G401.6 (cell line): ENCODE measurements at regions not wholly inside any gene's neighbourhood (a gene's known extent, or its start where the extent isn't known, plus 50 kb on each side); places are given as distances from the start of the nearest gene placed in this dataset.

Experiments
- FAIRE-seq: peaks from 2 replicates; lab custom pipeline; 2012; peaks lifted over from hg19 to GRCh38; lab: Jason Lieb, UNC

DNA sequence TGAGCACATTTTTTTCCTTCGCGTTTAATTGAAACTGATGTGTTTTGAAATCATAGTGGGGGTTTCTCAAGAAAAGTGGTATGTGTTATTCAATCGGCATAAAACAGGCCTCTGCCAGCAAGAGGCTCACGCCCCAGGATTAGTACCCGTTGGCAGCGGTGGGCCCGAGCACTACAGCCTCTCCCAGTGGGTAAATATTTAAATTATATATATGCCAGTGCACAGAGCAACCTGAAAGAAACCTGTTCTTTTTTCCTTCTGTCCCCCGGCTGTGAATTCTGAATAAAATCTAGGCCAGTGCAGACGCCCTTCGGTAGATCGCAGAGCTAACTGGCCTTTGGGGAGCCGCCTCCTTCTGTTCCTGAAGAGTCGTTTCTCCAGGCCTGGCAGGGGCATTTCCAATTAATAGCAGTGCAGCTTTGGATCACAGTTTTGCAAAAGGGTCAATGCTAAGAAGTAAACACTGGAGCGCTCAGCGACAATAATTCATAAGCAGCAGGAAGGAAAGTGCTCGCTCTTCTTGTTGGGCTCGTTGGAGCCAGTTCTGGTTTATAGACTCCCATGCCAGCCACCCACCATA, 202.8 kb upstream of the SALL3 start:
- no peak for FAIRE-seq

DNA sequence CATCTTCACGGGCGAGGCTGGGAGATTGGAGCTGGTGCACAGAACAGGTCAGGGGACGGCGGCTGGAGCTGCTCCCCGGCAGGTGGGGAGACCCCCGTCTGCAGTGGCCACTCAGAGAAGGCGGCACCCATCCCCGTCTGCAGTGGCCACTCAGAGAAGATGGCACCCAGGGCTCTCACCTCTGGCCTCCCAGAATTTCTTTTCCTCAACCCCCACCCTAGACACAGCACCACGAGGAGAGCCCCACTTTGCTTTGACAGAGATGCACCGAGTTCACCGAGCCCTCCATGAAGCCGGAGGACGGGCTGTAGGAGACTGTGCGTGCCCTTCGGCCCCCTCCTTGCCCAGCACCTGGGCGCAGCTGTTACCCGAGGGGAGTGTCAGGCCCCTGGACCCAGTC, 201.6 kb upstream of the SALL3 start:
- no peak for FAIRE-seq

DNA sequence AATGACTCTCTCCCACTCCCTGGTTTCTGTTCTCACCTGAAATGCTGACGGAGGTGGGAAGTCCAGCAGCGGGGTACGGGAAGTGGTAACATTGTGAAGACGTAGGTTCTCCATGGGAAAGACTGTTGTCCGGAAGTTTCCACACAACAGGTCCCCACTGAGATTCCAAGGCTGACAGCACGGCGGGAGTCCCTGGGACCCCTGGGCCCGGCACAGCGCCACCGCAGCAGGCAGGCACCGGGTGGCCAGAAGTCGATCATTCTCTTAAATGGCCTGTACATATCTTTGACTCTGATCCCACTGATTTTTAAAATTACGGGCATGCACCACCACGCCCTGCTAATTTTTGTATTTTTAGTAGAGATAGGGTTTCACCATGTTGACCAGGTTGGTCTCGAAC, 201.0 kb upstream of the SALL3 start:
- no peak for FAIRE-seq

DNA sequence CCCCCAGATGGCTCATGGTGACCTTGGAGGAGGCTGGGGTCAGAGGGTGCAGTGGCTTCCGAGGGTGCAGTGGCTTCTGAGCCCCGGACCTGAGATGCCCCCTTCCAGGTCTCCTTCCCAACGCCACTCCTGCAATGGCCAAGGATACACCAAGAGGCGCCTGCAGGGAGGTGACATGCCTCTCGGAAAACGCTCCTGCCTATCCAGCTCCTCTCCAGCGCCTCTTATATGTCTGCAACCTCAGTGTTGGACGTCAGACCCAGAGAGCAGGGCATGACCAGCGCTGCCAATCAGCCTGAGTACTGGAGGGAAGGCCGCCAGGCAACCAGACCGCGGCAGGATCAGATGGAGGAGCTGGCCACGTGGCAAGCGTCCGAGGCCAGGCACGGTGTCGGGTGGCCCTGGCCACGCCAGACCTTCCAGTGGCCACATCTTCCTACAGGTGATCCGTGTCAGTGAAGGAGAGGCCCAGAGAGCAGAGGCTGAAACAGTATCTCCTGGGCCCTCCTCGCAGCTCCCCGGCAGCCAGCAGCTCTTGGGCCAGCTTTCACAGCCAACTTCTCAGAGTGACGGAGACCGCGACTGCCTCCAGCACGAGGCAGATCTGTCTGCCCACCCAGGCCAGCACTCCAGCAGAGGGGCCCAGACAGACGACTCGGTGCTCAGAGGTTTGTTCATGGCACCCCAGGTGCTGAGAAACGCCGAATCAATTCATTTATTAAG, 199.5 kb upstream of the SALL3 start:
- FAIRE-seq: no peak

DNA sequence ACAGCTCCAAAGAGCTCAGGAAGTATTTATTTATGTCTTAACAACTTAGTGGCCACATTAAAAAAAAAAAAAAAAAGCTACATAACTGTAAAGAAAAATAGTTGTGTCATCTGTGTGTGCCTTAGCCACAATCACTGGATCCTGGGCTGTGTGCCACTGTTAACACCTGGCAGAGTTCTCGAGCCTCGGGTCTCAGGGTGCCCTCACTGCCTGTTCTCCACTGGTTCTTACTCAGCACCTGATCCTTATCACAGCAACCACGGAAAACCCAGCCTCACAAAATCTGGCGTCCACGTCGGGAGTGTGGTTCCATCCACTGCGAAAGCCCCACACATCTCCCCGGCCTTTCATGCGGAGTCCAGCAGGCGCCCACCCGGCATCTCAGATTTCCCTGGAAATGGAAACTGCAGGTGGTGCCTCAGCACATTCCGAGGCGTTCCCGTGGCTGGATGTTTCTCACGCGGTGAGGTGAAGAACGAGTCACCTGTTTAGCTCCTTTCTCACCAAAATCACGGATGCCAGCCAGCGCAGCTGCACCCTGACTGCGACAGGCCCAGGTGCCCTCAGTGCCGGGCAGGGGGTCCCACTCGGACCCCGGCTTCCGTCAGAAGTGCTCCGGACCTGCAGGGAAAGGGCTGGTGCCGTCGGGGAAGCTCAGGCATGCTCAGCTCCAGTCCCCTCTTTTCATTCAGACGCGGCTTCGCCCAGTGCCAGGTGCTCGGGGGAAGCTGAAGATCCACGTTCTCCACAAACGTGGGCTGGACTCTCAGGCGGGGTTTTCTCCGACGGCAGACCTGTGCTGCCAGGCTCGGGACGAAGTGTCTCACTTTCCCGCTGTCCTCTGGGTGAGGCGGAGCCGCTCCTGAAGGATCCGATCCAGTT, 198.7 kb upstream of the SALL3 start:
- FAIRE-seq: no peak

DNA sequence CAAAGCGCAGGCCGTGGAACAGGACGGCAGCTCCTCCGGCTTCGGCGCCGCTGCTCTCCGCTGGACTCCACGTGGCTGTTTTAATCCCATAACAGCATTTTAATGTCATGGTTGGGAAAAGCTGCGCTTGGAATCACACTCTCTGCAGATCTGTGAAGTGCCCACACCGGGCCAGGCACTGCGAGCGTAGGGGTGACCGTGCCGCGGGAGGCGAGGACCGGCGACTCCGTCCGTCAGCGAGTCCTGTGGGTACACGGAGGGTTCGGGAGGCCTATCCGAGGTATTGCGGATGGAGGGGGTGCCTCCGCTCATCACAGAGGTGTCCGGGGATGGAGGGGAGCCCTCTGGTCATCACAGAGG, 198.0 kb upstream of the SALL3 start:
- no peak for FAIRE-seq

DNA sequence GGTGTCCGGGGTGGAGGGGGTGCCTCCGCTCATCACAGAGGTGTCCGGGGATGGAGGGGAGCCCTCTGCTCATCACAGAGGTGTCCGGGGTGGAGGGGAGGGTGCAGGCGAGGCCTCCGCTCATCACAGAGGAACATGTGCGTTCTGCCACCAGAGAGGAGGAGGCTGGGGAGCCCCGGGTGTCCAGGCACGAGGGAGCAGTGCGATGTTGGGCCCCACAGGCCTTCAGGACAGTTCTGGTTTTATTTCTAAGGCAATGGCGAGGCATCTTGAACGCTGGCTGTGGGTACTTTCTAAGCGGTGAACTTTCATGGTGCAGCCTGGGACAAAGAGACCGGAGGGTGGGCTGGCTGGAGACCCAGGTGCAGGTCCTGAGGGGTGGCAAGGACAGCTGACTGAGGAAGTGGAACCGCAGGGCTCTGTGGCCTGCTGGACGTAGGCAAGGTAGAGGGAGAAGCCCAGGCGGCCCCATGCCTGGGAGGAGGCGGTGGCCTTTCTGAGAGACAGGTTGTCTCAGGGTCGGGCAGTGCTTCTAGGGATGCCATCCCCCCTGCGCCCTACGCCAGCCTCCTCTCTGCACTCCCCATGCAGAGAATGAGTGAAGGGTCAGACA, 196.6 kb upstream of the SALL3 start:
- no peak for FAIRE-seq

DNA sequence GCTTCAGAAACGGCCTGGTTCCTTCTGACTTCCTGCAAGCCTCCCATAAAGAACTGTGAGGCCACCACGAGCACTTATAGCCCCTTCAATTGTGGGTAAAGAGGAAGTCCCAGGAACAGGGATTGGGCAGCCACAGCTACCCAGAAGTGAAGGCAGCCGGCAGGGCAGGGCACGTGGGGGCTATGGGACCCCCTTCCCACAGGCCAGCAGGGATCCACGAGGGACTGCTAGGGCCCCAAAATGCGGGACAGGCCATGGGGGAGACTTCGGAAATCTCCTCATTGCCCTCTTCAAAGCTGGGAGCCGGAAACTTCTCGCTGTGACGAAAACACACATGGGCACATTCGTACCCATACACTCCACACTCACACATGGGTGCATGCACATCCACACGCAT, 196.1 kb upstream of the SALL3 start:
- FAIRE-seq: no peak

DNA sequence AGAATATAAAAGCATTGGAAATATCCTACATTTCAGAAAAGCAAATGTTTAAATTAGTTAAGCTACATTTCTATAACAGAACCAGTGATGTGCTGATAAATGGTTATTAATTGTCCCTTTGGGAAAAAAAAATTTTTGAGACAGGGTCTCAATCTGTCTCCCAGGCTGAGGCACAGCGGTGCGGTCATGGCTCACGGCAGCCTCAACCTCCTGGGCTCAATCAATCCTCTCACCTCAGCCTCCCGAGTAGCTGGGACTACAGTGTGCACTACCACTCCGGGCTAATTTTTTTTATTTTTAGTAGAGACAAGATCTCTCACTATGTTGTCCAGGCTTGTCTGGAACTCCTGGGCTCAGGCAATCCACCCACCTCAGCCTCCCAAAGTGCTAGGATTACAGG, 194.8 kb upstream of the SALL3 start:
- FAIRE-seq: no peak

DNA sequence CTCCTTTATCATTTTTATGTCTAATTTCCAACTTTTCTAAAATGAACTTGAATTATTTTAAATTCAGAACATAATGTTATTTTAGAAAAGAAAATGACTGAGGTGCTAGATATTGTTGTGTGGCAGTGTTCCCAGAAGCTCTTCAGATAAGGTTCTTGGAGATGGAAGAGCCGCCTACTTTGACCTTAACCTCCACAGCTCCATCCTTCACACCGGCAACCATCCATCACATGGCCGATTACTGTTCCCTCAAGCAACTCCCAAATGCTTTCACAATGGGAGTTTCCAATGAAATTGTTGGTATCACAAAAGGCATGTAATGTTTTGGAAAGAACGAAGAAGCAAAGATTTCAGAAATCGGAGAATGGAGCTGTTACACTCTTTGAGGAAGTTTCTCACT, 193.9 kb upstream of the SALL3 start:
- FAIRE-seq: no peak

DNA sequence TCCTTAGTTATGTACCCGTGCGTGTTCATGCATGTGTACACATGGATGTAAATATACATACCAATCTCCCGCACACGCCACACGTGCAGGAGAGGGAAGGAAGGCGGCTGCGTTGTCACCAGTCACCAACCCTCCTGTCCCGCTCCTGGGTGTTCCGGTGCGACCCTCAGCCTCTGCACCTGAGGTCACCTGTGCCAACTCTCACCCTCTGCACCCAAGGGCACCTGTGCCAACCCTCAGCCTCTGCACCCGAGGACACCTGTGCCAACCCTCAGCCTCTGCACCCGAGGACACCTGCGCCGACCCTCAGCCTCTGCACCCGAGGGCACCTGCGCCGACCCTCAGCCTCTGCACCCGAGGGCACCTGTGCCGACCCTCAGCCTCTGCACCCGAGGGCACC, 192.8 kb upstream of the SALL3 start:
- no peak for FAIRE-seq

DNA sequence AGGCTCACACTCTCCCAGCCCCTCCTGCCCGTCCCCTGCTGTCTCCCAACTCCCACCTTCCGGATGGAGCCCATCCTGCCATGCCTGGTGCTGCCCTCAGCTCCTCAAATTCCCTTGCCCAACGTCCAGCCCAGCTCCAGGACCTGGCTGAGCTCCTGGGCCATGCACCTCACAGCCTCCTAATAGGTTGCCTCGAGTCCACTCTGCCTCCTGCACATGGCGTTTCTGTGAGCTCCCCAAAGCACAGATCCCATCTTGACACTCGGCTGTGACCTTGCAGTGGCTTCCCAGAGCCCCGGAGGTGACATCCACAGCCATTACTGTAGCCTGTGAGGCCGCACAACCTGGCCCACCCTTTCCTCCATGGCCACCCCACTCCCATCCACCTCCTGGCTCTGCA, 191.9 kb upstream of the SALL3 start:
- FAIRE-seq: no peak

DNA sequence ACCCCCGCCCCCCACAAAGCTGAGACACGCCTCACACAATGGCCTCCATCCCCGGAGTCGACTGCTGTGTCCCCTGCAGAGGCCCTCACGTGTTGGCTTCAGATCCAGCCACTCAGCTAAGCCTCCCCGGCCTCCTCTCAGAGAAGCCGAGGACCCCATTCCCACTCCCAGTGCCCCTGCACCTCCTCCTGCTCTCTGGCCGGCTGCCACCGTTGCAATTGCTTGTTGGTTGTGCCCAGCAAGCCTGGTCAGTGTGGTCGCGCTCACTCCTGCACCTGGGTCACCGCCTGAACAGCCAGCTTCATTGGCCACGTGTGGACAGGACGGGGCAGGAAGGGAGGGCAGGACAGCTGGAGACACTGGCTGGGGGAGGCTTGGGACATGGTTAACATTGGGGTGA, 191.5 kb upstream of the SALL3 start:
- FAIRE-seq: no peak

DNA sequence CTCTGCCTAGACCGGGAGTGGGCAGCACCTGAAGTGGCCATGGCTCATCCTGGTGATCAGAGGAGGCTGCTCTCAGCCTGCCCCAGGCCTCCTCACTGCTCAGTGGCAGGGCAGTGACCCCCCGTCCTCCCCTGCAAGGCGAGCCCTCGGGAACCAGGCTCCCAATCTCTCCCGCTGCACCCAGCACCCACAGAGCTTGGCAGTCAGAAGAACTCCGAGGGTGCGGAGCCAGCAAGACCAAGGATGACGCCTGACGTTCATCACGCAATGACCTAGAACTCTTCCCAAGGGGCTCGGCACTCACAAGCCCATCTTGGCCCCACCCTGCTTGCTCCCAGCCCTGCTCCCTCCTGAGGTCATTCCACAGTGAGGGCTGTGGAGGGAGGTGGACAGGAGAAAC, 189.8 kb upstream of the SALL3 start:
- no peak for FAIRE-seq

DNA sequence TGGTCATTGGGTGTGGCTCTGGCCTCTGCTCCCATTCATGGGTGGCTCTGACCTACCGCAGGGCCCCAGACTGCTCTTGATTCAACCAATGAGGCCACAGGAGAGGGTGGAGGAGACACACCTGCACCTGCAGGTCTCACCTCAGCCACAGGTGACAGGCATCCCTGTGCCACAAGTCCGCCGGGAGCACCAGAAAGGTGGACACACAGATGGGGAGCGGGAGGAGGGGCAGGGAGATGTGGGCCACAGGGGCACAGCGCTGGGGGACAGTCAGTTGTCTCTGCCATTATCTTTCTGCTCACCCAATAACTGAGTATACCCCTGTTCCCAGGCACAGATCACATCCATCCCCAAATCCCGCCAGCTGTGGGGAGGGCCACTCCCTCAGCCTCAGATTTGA, 189.1 kb upstream of the SALL3 start:
- FAIRE-seq: no peak

DNA sequence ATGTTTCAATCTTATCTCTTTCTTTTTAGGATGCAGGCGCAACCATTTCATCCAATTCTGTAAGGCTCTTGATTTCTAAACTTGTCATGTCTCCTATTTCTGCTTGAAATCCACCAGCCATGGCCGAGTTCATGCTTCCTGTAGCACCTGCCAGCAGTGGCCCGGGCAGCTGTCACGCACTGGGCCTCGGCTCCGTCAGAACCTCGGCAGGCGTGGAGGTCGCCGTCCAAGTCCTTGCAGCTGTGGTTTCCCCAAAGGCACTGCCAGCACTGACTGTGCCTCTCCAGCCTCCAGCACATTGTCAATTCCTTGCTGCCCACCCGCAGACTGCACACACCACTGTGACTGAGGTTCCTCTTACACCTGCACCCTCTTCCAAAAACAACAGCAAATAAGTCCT, 188.7 kb upstream of the SALL3 start:
- FAIRE-seq: no peak

DNA sequence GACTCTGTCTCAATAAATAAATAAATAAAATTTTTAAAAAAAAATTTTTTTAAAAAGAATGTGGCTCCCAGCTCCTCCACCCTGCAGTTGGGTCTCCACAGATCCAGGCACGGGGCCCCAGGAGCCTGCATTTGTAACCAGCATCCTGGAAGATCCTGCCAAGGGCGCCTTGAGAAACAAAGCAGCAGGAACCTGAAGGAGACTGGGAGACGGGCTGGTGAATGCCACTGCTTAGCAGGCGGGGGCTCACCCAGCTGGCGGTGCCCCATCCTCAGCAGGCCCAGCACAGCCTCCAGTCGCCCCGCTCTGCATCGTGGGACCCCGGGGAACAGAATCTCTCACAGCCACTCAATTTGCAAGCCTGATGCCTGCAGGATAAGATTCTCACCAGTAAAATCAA, 187.5 kb upstream of the SALL3 start:
- FAIRE-seq: no peak

DNA sequence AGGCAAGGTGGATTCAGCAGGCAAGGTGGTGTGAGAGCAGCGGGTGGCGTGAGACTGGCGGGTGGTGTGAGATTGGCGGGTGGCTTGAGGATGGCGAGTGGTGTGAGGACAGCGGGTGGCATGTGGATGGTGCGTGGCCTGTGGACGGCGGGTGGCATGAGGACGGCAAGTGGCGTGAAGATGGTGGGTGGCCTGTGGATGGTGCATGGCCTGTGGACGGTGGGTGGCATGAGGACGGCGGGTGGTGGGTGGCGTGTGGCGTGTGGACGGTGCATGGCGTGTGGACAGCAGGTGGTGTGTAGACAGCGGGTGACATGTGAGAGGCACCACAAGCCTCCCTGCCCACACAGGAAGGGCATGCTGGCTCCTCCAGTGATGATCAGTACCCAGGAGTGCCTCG, 186.9 kb upstream of the SALL3 start:
- no peak for FAIRE-seq

DNA sequence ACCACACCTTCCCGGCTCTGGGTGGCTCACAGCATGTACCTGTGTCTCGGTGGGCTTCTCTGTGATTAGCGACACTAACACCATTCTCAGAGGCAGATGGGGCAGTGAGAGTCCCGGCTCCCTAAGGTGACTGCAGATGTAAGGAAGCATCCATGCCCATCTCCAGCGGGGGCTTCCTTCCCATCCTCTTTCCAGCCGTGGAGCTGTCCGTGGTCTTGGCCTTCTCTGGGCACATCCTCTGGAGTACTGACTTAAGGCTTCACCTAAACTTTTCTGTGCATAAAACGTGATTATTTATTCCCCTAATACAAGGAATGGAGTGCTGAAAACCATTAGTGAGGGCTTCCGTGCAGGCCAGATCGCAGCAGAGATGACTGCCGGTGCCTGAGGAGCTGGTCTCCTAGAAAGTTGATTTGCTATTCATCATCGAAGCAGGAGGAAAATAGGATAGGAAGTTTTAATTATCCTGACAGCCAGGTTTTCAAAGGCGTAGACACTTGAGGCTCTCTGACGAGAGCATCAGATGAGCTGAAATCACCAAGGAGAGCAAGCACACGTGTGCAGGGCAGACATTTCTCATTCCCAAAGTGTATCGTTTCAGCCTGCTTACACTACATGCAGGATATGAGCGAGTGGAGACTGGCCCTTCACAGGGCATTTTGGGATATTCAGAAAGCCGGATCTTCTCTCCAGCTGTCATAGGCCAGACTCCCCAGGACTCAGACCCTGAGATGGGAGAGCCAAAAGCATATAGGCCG, 186.1 kb upstream of the SALL3 start:
- FAIRE-seq: no peak

DNA sequence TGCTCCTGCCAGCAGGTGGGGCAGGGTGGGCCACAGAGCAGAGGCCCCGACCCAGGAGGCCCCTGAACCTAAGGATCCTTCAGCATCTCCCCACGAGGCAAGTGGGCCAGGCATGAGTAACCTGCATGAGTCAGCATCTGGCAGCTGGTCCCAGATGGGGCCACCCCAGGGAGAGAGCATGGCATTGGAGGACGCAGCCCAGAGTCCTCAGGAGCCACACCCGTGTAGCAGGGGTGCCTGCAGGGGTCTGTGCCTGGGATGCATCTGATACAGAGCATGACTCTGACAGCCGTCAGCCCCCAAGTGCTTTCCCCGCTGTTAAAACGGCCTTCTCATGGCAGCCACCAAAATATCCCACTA, 185.6 kb upstream of the SALL3 start:
- no peak for FAIRE-seq

DNA sequence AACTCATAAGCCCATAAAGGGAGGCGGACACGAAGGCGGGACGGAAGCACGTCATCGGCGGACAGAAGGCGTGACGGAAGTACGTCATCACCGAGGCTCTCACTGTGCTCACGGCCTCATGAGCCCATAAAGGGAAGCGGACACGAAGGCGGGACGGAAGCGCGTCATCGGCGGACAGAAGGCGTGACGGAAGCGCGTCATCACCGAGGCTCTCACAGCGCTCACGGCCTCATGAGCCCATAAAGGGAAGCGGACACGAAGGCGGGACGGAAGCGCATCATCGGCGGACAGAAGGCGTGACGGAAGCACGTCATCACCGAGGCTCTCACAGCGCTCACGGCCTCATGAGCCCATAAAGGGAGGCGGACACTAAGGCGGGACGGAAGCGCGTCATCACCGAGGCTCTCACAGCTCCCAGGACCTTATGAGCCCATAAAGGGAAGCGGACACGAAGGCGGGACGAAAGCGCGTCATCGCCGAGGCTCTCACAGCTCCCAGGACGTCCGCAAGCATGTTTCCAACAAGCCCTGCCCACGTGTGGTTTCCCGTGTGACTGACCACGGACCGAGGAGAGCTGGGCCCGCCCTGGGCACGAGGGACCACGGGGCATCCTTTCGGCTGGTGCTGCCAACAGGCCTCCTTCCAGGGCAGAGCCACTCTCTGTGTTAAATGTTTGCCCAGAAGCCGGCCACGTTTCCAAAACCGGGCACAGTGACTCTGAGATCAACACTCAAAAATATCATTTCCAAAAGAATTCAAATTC, 182.7 kb upstream of the SALL3 start:
- FAIRE-seq: no peak

DNA sequence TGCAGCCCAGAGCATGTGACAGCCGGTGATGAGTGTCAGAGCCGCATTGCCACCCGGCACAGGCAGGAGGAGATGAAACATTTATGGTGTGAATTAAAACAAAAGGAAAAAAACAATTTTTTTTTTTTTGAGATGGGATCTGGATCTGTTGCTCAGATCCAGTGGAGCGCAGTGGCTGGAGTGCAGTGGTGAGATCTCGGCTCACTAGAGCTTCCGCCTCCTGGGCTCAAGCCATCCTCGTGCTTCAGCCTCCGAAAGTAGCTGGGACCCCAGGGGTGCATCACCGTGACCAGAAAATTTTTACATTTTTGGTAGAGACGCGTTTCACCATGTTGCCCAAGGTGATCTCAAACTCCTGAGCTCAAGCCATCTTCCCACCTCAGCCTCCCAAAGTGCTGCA, 182.1 kb upstream of the SALL3 start:
- FAIRE-seq: no peak
